ENCODE measurements at regions not wholly inside any gene's neighbourhood (a gene's known extent, or its start where the extent isn't known, plus 50 kb on each side); places are given as distances from the start of the nearest gene placed in this dataset.
A peak's percentile ranks its signal among the peaks of the same experiment; 100 is the strongest.
"Not testable (repeated sequence)": the region's sequence is repeated elsewhere in the genome, so short reads cannot be mapped to it uniquely, and the experiment has no call there.

- H3K4me3 Mint-ChIP-seq, result no peak overlapping the region
- peaks cover 39% of the 10 kb centered on the region for H3K27me3 Mint-ChIP-seq
- H3K27ac Mint-ChIP-seq, result no peak overlapping the region
- H3K9me3 Mint-ChIP-seq, result no peaks in the 10 kb centered on the region
- no peaks in the 10 kb centered on the region for H3K4me1 Mint-ChIP-seq
- no peaks in the 10 kb centered on the region for H3K36me3 Mint-ChIP-seq
- CTCF ChIA-PET, result no interaction called here
- DNase-seq, result no peak
Measured at GRCh38 chr15:70602834-70603560, 160.4 kb downstream of the UACA start.

- no peak overlapping the region for H3K4me3 Mint-ChIP-seq
- H3K27me3 Mint-ChIP-seq, result peaks cover 32% of the 10 kb centered on the region
- no peak for DNase-seq
- no peak overlapping the region for H3K27ac Mint-ChIP-seq
- no peaks in the 10 kb centered on the region for H3K36me3 Mint-ChIP-seq
- no peaks in the 10 kb centered on the region for H3K4me1 Mint-ChIP-seq
- no peaks in the 10 kb centered on the region for H3K9me3 Mint-ChIP-seq
- CTCF ChIA-PET, result no interaction called here
Measured at GRCh38 chr15:70602281-70602680, 161.1 kb downstream of the UACA start.

GRCh38 chr15:70597945-70598344 lies 165.4 kb downstream of the UACA start:
- H3K27me3 Mint-ChIP-seq, result peaks cover 15% of the 10 kb centered on the region
- H3K9me3 Mint-ChIP-seq, result peaks cover 7% of the 10 kb centered on the region
- H3K4me1 Mint-ChIP-seq, result no peaks in the 10 kb centered on the region
- CTCF ChIA-PET, result interaction anchor here (0.5 kb wide), 1 partner anchor 18 kb away, joined by 3 read pairs; no protein-coding TSS in a partner anchor
- no peak for DNase-seq
- H3K27ac Mint-ChIP-seq, result no peak overlapping the region
- H3K36me3 Mint-ChIP-seq, result peaks cover 1% of the 10 kb centered on the region
- H3K4me3 Mint-ChIP-seq, result no peak overlapping the region

- H3K4me1 Mint-ChIP-seq, result no peaks in the 10 kb centered on the region
- H3K4me3 Mint-ChIP-seq, result no peak overlapping the region
- no peak for DNase-seq
- H3K27ac Mint-ChIP-seq, result no peak overlapping the region
- H3K36me3 Mint-ChIP-seq, result peaks cover 1% of the 10 kb centered on the region
- CTCF ChIA-PET, result no interaction called here
- peaks cover 23% of the 10 kb centered on the region for H3K27me3 Mint-ChIP-seq
- H3K9me3 Mint-ChIP-seq, result peaks cover 7% of the 10 kb centered on the region
Measured at GRCh38 chr15:70597056-70597603, 166.2 kb downstream of the UACA start.

- no peak for DNase-seq
- Mint-ChIP-seq H3K4me3 (no peak overlapping the region), H3K4me1 (no peaks in the 10 kb centered on the region), H3K27ac (no peak overlapping the region), H3K27me3 (peaks cover 28% of the 10 kb centered on the region), H3K9me3 (peaks cover 7% of the 10 kb centered on the region), H3K36me3 (peaks cover 1% of the 10 kb centered on the region)
- CTCF ChIA-PET, result no interaction called here
Measured at GRCh38 chr15:70596354-70597055, 166.9 kb downstream of the UACA start.

- DNase-seq, result no peak
- Mint-ChIP-seq H3K36me3 (peaks cover 1% of the 10 kb centered on the region), H3K9me3 (peaks cover 7% of the 10 kb centered on the region), H3K4me3 (no peak overlapping the region), H3K27me3 (peaks cover 26% of the 10 kb centered on the region), H3K27ac (no peak overlapping the region), H3K4me1 (peaks cover 5% of the 10 kb centered on the region)
- CTCF ChIA-PET, result no interaction called here
Measured at GRCh38 chr15:70593795-70594194, 169.6 kb downstream of the UACA start.

GRCh38 chr15:70589728-70590127 lies 173.6 kb downstream of the UACA start:
- H3K4me3 Mint-ChIP-seq, result no peak overlapping the region
- no peak overlapping the region for H3K27ac Mint-ChIP-seq
- peaks cover 1% of the 10 kb centered on the region for H3K36me3 Mint-ChIP-seq
- H3K4me1 Mint-ChIP-seq, result peaks cover 10% of the 10 kb centered on the region
- no peak for DNase-seq
- H3K27me3 Mint-ChIP-seq, result peaks cover 51% of the 10 kb centered on the region
- peaks cover 5% of the 10 kb centered on the region for H3K9me3 Mint-ChIP-seq
- CTCF ChIA-PET, result no interaction called here

GRCh38 chr15:70589221-70589620 lies 174.1 kb downstream of the UACA start:
- DNase-seq, result no peak
- Mint-ChIP-seq H3K27ac (no peak overlapping the region), H3K27me3 (peaks cover 57% of the 10 kb centered on the region), H3K4me1 (peaks cover 10% of the 10 kb centered on the region), H3K4me3 (no peak overlapping the region), H3K36me3 (peaks cover 1% of the 10 kb centered on the region), H3K9me3 (peaks cover 5% of the 10 kb centered on the region)
- CTCF ChIA-PET, result no interaction called here

GRCh38 chr15:70588613-70589012 lies 174.7 kb downstream of the UACA start:
- Mint-ChIP-seq H3K4me1 (peaks cover 10% of the 10 kb centered on the region), H3K27me3 (peaks cover 59% of the 10 kb centered on the region), H3K4me3 (no peak overlapping the region), H3K27ac (no peak overlapping the region), H3K9me3 (peaks cover 2% of the 10 kb centered on the region), H3K36me3 (no peaks in the 10 kb centered on the region)
- no peak for DNase-seq
- CTCF ChIA-PET, result no interaction called here

- CTCF ChIA-PET, result interaction anchor here (1.6 kb wide), 1 partner anchor 19 kb away, joined by 6 read pairs; no protein-coding TSS in a partner anchor
- peaks cover 59% of the 10 kb centered on the region for H3K27me3 Mint-ChIP-seq
- no peak overlapping the region for H3K4me3 Mint-ChIP-seq
- H3K4me1 Mint-ChIP-seq, result peaks cover 10% of the 10 kb centered on the region
- H3K27ac Mint-ChIP-seq, result peak overlapping the region; percentile 4
- no peaks in the 10 kb centered on the region for H3K9me3 Mint-ChIP-seq
- DNase-seq, result no peak
- H3K36me3 Mint-ChIP-seq, result no peaks in the 10 kb centered on the region
Measured at GRCh38 chr15:70587896-70588567, 175.3 kb downstream of the UACA start.

- H3K9me3 Mint-ChIP-seq, DNase-seq, H3K4me3 Mint-ChIP-seq, H3K4me1 Mint-ChIP-seq, H3K36me3 Mint-ChIP-seq, H3K27ac Mint-ChIP-seq: not testable (repeated sequence)
- peaks cover 50% of the 10 kb centered on the region for H3K27me3 Mint-ChIP-seq
- CTCF ChIA-PET, result interaction anchor here (1.6 kb wide), 1 partner anchor 18 kb away, joined by 6 read pairs; no protein-coding TSS in a partner anchor
Measured at GRCh38 chr15:70587012-70587634, 176.2 kb downstream of the UACA start.

GRCh38 chr15:70586241-70586640 lies 177.1 kb downstream of the UACA start:
- no peak for DNase-seq
- no peaks in the 10 kb centered on the region for H3K9me3 Mint-ChIP-seq
- no peaks in the 10 kb centered on the region for H3K36me3 Mint-ChIP-seq
- H3K4me3 Mint-ChIP-seq, result no peak overlapping the region
- no peak overlapping the region for H3K27ac Mint-ChIP-seq
- CTCF ChIA-PET, result interaction anchor here (0.8 kb wide), 1 partner anchor 1112 kb away, joined by 5 read pairs; no protein-coding TSS in a partner anchor
- peaks cover 44% of the 10 kb centered on the region for H3K27me3 Mint-ChIP-seq
- H3K4me1 Mint-ChIP-seq, result peaks cover 10% of the 10 kb centered on the region

- no peak overlapping the region for H3K27ac Mint-ChIP-seq
- peaks cover 44% of the 10 kb centered on the region for H3K27me3 Mint-ChIP-seq
- no peaks in the 10 kb centered on the region for H3K36me3 Mint-ChIP-seq
- no peak overlapping the region for H3K4me3 Mint-ChIP-seq
- DNase-seq, result peak; percentile 26
- H3K4me1 Mint-ChIP-seq, result peaks cover 10% of the 10 kb centered on the region
- CTCF ChIA-PET, result interaction anchor here (0.8 to 1.5 kb wide), 3 partner anchors 9 to 1111 kb away, joined by 3 to 5 read pairs (median 5); no protein-coding TSS in a partner anchor
- H3K9me3 Mint-ChIP-seq, result no peaks in the 10 kb centered on the region
Measured at GRCh38 chr15:70585707-70586034, 177.7 kb downstream of the UACA start.
